IMR-90 (cell line): ENCODE measurements at regions not wholly inside any gene's neighbourhood (a gene's known extent, or its start where the extent isn't known, plus 50 kb on each side); places are given as distances from the start of the nearest gene placed in this dataset.

ENCODE experiments used
- ATAC-seq: fragments of 200-7000 bp; cut with Tn5 transposase; 2 replicates; pipeline ENCODE4 v1.9.1; 2020; ENCODE audit warnings: low read depth, mild to moderate bottlenecking, moderate library complexity
- BruUV-seq: library from RNA; stranded (reverse); fragments of 400-500 nt; replicated peaks from 2 replicates; lab custom pipeline; 2021; lab: Mats Ljungman, UMichigan
- CTCF ChIA-PET: fragments of 300-600 bp; formaldehyde crosslinking; extraction: SDS; loops from one replicate; lab custom pipeline; 2021; ENCODE audit warnings: antibody characterized with exemption; lab: Yijun Ruan, JAX
- POLR2A ChIA-PET: fragments of 300-600 bp; sonication (Branson Sonifier 250); formaldehyde crosslinking; loops from one replicate; lab custom pipeline; 2022; ENCODE audit warnings: antibody characterized with exemption; ENCODE audit not compliant: unreplicated experiment; lab: Charles Lee
- DNase-seq: peaks from one replicate; pipeline ENCODE4 v3.0.0; 2013
- H2AFZ ChIP-seq: replicated peaks from 2 replicates; pipeline ENCODE3; 2013; ENCODE audit warnings: low read length, mild to moderate bottlenecking; ENCODE audit not compliant: poor library complexity
- H2AK5ac ChIP-seq: 2 replicates; pipeline ENCODE4 v1.6.1; 2013; ENCODE audit warnings: low read depth, low read length, inconsistent platforms
- H2AK9ac ChIP-seq: replicated peaks from 2 replicates; pipeline ENCODE3; 2013; ENCODE audit warnings: mild to moderate bottlenecking, low read depth, low read length, moderate library complexity; ENCODE audit not compliant: poor library complexity
- H2BK120ac ChIP-seq: 2 replicates; pipeline ENCODE4 v1.6.1; 2013; ENCODE audit warnings: low read depth, low read length, inconsistent platforms
- H2BK15ac ChIP-seq: 3 replicates; pipeline ENCODE4 v1.6.1; 2013; ENCODE audit warnings: low read depth, low read length, inconsistent platforms
- H2BK20ac ChIP-seq: 2 replicates; pipeline ENCODE4 v1.6.1; 2013; ENCODE audit warnings: low read depth, mild to moderate bottlenecking, inconsistent platforms, low read length, moderate library complexity
- H2BK5ac ChIP-seq: 2 replicates; pipeline ENCODE4 v1.6.1; 2013; ENCODE audit warnings: mild to moderate bottlenecking, low read depth, low read length, inconsistent platforms; ENCODE audit not compliant: poor library complexity, severe bottlenecking
- H3K14ac ChIP-seq: replicated peaks from 2 replicates; pipeline ENCODE4 v1.6.1; 2013; ENCODE audit warnings: low read depth, low read length, inconsistent platforms
- H3K18ac ChIP-seq: 2 replicates; pipeline ENCODE4 v1.6.1; 2013; ENCODE audit warnings: low read depth, low read length, control low read depth
- H3K23ac ChIP-seq: 2 replicates; pipeline ENCODE4 v1.6.1; 2013; ENCODE audit warnings: low read depth, low read length, inconsistent platforms
- H3K27ac ChIP-seq: 2 replicates; pipeline ENCODE4 v1.5.1; 2013; ENCODE audit warnings: mild to moderate bottlenecking, control low read depth, low read length; ENCODE audit not compliant: insufficient read depth
- H3K27me3 ChIP-seq: 2 replicates; pipeline ENCODE4 v1.6.1; 2013; ENCODE audit warnings: low read length; ENCODE audit not compliant: control insufficient read depth, insufficient read depth
- H3K36me3 ChIP-seq: 2 replicates; pipeline ENCODE4 v1.6.1; 2013; ENCODE audit warnings: low read length, mixed read lengths; ENCODE audit not compliant: control insufficient read depth, insufficient read depth
- H3K4ac ChIP-seq: 2 replicates; pipeline ENCODE4 v1.6.1; 2013; ENCODE audit warnings: low read depth, low read length, inconsistent platforms
- H3K4me1 ChIP-seq: 2 replicates; pipeline ENCODE4 v1.6.1; 2013; ENCODE audit warnings: low read length, mixed read lengths; ENCODE audit not compliant: control insufficient read depth, insufficient read depth
- H3K4me2 ChIP-seq: 2 replicates; pipeline ENCODE4 v1.6.1; 2013; ENCODE audit warnings: low read depth, mild to moderate bottlenecking, control low read depth, low read length, moderate library complexity
- H3K4me3 ChIP-seq: 2 replicates; pipeline ENCODE4 v1.5.1; 2013; ENCODE audit warnings: low read depth, mild to moderate bottlenecking, control low read depth, low read length, moderate library complexity; ENCODE audit not compliant: insufficient read depth
- H3K56ac ChIP-seq: 2 replicates; pipeline ENCODE4 v1.6.1; 2013; ENCODE audit warnings: low read length, inconsistent platforms; ENCODE audit not compliant: insufficient read depth; ENCODE audit errors: extremely low read depth
- H3K79me1 ChIP-seq, 2 experiments: 2 replicates each; pipeline ENCODE4 v1.6.1; 2013; ENCODE audit warnings: low read length in 2 of 2, inconsistent platforms in 1 of 2, low read depth in 1 of 2
- H3K9ac ChIP-seq: 2 replicates; pipeline ENCODE4 v1.6.1; 2013; ENCODE audit warnings: low read depth, low read length, control low read depth
- H3K9me1 ChIP-seq: 2 replicates; pipeline ENCODE4 v1.6.1; 2013; ENCODE audit warnings: low read length, inconsistent platforms; ENCODE audit not compliant: insufficient read depth
- H3K9me3 ChIP-seq: 2 replicates; pipeline ENCODE4 v1.6.1; 2013; ENCODE audit warnings: low read length; ENCODE audit not compliant: control insufficient read depth, insufficient read depth
- H4K20me1 ChIP-seq: 2 replicates; pipeline ENCODE4 v1.6.1; 2013; ENCODE audit warnings: low read length, inconsistent platforms; ENCODE audit not compliant: insufficient read depth
- H4K5ac ChIP-seq: 2 replicates; pipeline ENCODE4 v1.6.1; 2013; ENCODE audit warnings: mild to moderate bottlenecking, low read depth, low read length, control low read depth
- H4K8ac ChIP-seq, 2 experiments: 2 replicates each; pipeline ENCODE4 v1.6.1; 2013; ENCODE audit warnings: low read depth in 2 of 2, low read length in 2 of 2, control low read depth in 1 of 2, inconsistent platforms in 1 of 2
- H4K91ac ChIP-seq: 2 replicates; pipeline ENCODE4 v1.6.1; 2013; ENCODE audit warnings: low read depth, low read length, inconsistent platforms; ENCODE audit not compliant: insufficient read depth
- BHLHE40 ChIP-seq: fragments of 150-350 bp; IDR thresholded peaks from 2 replicates; pipeline ENCODE4 v1.6.1; 2016; ENCODE audit warnings: mild to moderate bottlenecking, low read depth, low read length
- CEBPB ChIP-seq: IDR thresholded peaks from 2 replicates; pipeline ENCODE4 v1.6.1; 2012; ENCODE audit warnings: low read depth, low read length, improper control_type of control experiment
- ELK1 ChIP-seq: fragments of 150-350 bp; IDR thresholded peaks from 2 replicates; pipeline ENCODE4 v1.6.1; 2016; ENCODE audit warnings: low read depth, mild to moderate bottlenecking, low read length, moderate library complexity, borderline replicate concordance
- FOS ChIP-seq: fragments of 150-350 bp; IDR thresholded peaks from 2 replicates; pipeline ENCODE4 v1.6.1; 2016; ENCODE audit warnings: low read depth, low read length
- MAFK ChIP-seq: IDR thresholded peaks from 2 replicates; pipeline ENCODE4 v1.6.1; 2012; ENCODE audit warnings: low read depth, low read length, improper control_type of control experiment
- MXI1 ChIP-seq: IDR thresholded peaks from 2 replicates; pipeline ENCODE4 v1.6.1; 2012; ENCODE audit warnings: low read depth, mild to moderate bottlenecking, low read length, moderate library complexity, borderline replicate concordance
- NFE2L2 ChIP-seq: fragments of 150-350 bp; IDR thresholded peaks from 2 replicates; pipeline ENCODE4 v1.6.1; 2016; ENCODE audit warnings: low read depth, mild to moderate bottlenecking, low read length
- POLR2A ChIP-seq: IDR thresholded peaks from 2 replicates; pipeline ENCODE4 v1.6.1; 2012; ENCODE audit warnings: mild to moderate bottlenecking, low read depth, low read length
- RAD21 ChIP-seq: IDR thresholded peaks from 2 replicates; pipeline ENCODE4 v1.6.1; 2012; ENCODE audit warnings: low read length, improper control_type of control experiment
- RCOR1 ChIP-seq: IDR thresholded peaks from 2 replicates; pipeline ENCODE4 v1.6.1; 2012; ENCODE audit warnings: mild to moderate bottlenecking, low read length, improper control_type of control experiment; ENCODE audit not compliant: insufficient replicate concordance
- SMC3 ChIP-seq: fragments of 150-350 bp; IDR thresholded peaks from 2 replicates; pipeline ENCODE4 v1.6.1; 2016; ENCODE audit warnings: low read depth, mild to moderate bottlenecking, antibody characterized with exemption, low read length, moderate library complexity
- USF2 ChIP-seq: fragments of 150-350 bp; IDR thresholded peaks from 2 replicates; pipeline ENCODE4 v1.6.1; 2017; ENCODE audit warnings: mild to moderate bottlenecking, antibody characterized with exemption, low read length, low read depth
- WGBS, 2 experiments: methylation state at CpG; one replicate each; pipeline versions ENCODE4 v1.1.5 to v1.1.7; 2013; ENCODE audit warnings: missing lambda C conversion rate in 2 of 2; ENCODE audit not compliant: insufficient read length in 1 of 2; ENCODE audit errors: extremely low coverage in 2 of 2; 5-methylcytosine and 5-hydroxymethylcytosine counted together
- dilution Hi-C: fragments of 300-500 bp; cut with HindIII; formaldehyde crosslinking; loops from one replicate; pipeline ENCODE4 v1.14.3; 2018; ENCODE audit warnings: low sequenced_read_pairs; ENCODE audit not compliant: unreplicated experiment
- in situ Hi-C: fragments of 300-500 bp; cut with MboI; formaldehyde crosslinking; loops from 3 replicates; pipeline ENCODE4 v1.14.3; 2019; ENCODE audit warnings: low sequenced_read_pairs, inconsistent platforms, mixed read lengths
- intact Hi-C: fragments of 100-400 bp; cut with micrococcal nuclease; formaldehyde crosslinking; loops from 2 replicates; pipeline ENCODE4 v1.10.0; 2022

- Histone ChIP-seq H3K79me1 (no peaks in the 10 kb centered on the region), H4K91ac (no peak overlapping the region), H3K18ac (no peak overlapping the region), H2AK5ac (no peak overlapping the region), H3K23ac (no peak overlapping the region), H4K8ac (no peak overlapping the region), H3K9ac (no peak overlapping the region), H4K20me1 (no peaks in the 10 kb centered on the region), H3K4me2 (no peak overlapping the region), H3K9me3 (no peaks in the 10 kb centered on the region), H2BK15ac (no peak overlapping the region), H3K4me1 (no peaks in the 10 kb centered on the region), H3K14ac (no peak overlapping the region), H3K27me3 (no peaks in the 10 kb centered on the region), H3K4ac (no peak overlapping the region), H2BK5ac (no peak overlapping the region), H2BK20ac (no peak overlapping the region), H2BK120ac (no peak overlapping the region), H3K56ac (no peak overlapping the region), H3K4me3 (no peak overlapping the region), H4K5ac (no peak overlapping the region), H3K9me1 (no peaks in the 10 kb centered on the region), H3K27ac (no peak overlapping the region), H2AK9ac (no peak overlapping the region), H3K36me3 (no peaks in the 10 kb centered on the region), H2AFZ (no peak overlapping the region)
- DNase-seq (no peak), ATAC-seq (no peak)
- CTCF ChIA-PET: interaction anchor here (0.6 kb wide), 1 partner anchor 55 kb away, joined by 4 read pairs; no protein-coding TSS in a partner anchor
- BruUV-seq: no TSS peak
- in situ Hi-C loops: no loop called here
- no peak for TF ChIP-seq RAD21
- no peak for TF ChIP-seq MAFK
- TF ChIP-seq RCOR1: no peak
- TF ChIP-seq MXI1: no peak
- no peak for TF ChIP-seq BHLHE40
- no peak for TF ChIP-seq SMC3
- TF ChIP-seq ELK1: no peak
- TF ChIP-seq NFE2L2: no peak
- TF ChIP-seq CEBPB: no peak
- TF ChIP-seq POLR2A: no peak
- no peak for TF ChIP-seq USF2
- TF ChIP-seq FOS: no peak
- no CpG with 5 or more reads among the region's 2 CpGs for WGBS, 2 experiments
- intact Hi-C loops: no loop called here
- POLR2A ChIA-PET: no interaction called here
- dilution Hi-C loops: no loop called here
These were observed 201.4 kb upstream of the EOMES start for GRCh38 chr3:27923349-27924068.
